HEK293T (cell line): ENCODE measurements at regions not wholly inside any gene's neighbourhood (a gene's known extent, or its start where the extent isn't known, plus 50 kb on each side); places are given as distances from the start of the nearest gene placed in this dataset.

Experiments used
- CTCF ChIA-PET: fragments of 350-600 bp; formaldehyde crosslinking; extraction: SDS; loops from one replicate; lab custom pipeline; 2021; ENCODE audit warnings: antibody characterized with exemption, inconsistent platforms; lab: Yijun Ruan, JAX
- POLR2A ChIA-PET: fragments of 350-600 bp; formaldehyde crosslinking; extraction: SDS; loops from one replicate; lab custom pipeline; 2020; ENCODE audit warnings: antibody characterized with exemption, inconsistent platforms; lab: Yijun Ruan, JAX
- DNase-seq: peaks from one replicate; pipeline ENCODE4 v3.0.0; 2012; ENCODE audit warnings: mixed read lengths; ENCODE audit errors: extremely low spot score
- ARNT ChIP-seq: fragments of 450-650 bp; IDR thresholded peaks from 2 replicates; pipeline ENCODE4 v1.6.1; 2017; ENCODE audit warnings: mild to moderate bottlenecking
- BHLHE40 ChIP-seq: fragments of 450-650 bp; IDR thresholded peaks from 2 replicates; pipeline ENCODE4 v1.6.1; 2016; ENCODE audit warnings: mild to moderate bottlenecking, moderate library complexity, borderline replicate concordance
- CTBP1 ChIP-seq: fragments of 450-650 bp; IDR thresholded peaks from 2 replicates; pipeline ENCODE4 v1.6.1; 2016; ENCODE audit warnings: borderline replicate concordance
- ELF4 ChIP-seq: fragments of 450-650 bp; IDR thresholded peaks from 2 replicates; pipeline ENCODE4 v1.6.1; 2017; ENCODE audit warnings: antibody characterized with exemption
- FOXA1 ChIP-seq: fragments of 450-650 bp; IDR thresholded peaks from 2 replicates; pipeline ENCODE4 v1.6.1; 2016; ENCODE audit warnings: mild to moderate bottlenecking
- FOXK2 ChIP-seq: fragments of 450-650 bp; IDR thresholded peaks from 2 replicates; pipeline ENCODE4 v1.6.1; 2016; ENCODE audit warnings: mild to moderate bottlenecking
- FOXM1 ChIP-seq: fragments of 450-650 bp; IDR thresholded peaks from 2 replicates; pipeline ENCODE4 v1.6.1; 2017; ENCODE audit warnings: mild to moderate bottlenecking, borderline replicate concordance
- HDGF ChIP-seq: fragments of 450-650 bp; IDR thresholded peaks from 2 replicates; pipeline ENCODE4 v1.6.1; 2017; ENCODE audit warnings: antibody characterized with exemption, borderline replicate concordance
- L3MBTL2 ChIP-seq: fragments of 450-650 bp; conservative IDR thresholded peaks from 2 replicates; pipeline ENCODE4 v1.6.1; 2016; ENCODE audit warnings: mild to moderate bottlenecking
- LEF1 ChIP-seq: fragments of 450-650 bp; IDR thresholded peaks from 2 replicates; pipeline ENCODE4 v1.6.1; 2017; ENCODE audit warnings: mild to moderate bottlenecking, borderline replicate concordance
- NFRKB ChIP-seq: fragments of 450-650 bp; IDR thresholded peaks from 2 replicates; pipeline ENCODE4 v1.6.1; 2016; ENCODE audit warnings: mild to moderate bottlenecking, moderate library complexity
- PKNOX1 ChIP-seq: fragments of 450-650 bp; IDR thresholded peaks from 2 replicates; pipeline ENCODE4 v1.6.1; 2016
- SP1 ChIP-seq: fragments of 450-650 bp; IDR thresholded peaks from 2 replicates; pipeline ENCODE4 v1.6.1; 2017
- SUZ12 ChIP-seq: fragments of 450-650 bp; IDR thresholded peaks from 2 replicates; pipeline ENCODE4 v1.6.1; 2016; ENCODE audit warnings: mild to moderate bottlenecking
- TARDBP ChIP-seq: fragments of 450-650 bp; IDR thresholded peaks from 2 replicates; pipeline ENCODE4 v1.6.1; 2016
- ZNF384 ChIP-seq: fragments of 450-650 bp; IDR thresholded peaks from 2 replicates; pipeline ENCODE4 v1.6.1; 2016

- CTCF ChIA-PET, result no interaction called here
- POLR2A ChIA-PET, result no interaction called here
- DNase-seq, result no peak
- TF ChIP-seq CTBP1 (no peak), HDGF (no peak), SUZ12 (no peak), FOXA1 (no peak), LEF1 (no peak), ZNF384 (no peak)
Observed at GRCh38 chr13:47268270-47268669, 371.4 kb upstream of the HTR2A start.

GRCh38 chr13:47258384-47258783 is 361.5 kb upstream of the HTR2A start:
- POLR2A ChIA-PET, result no interaction called here
- no peak for DNase-seq
- no peak for TF ChIP-seq FOXK2
- TF ChIP-seq FOXA1, result no peak
- no peak for TF ChIP-seq SP1
- no peak for TF ChIP-seq ZNF384
- TF ChIP-seq ARNT, result no peak
- no peak for TF ChIP-seq BHLHE40
- TF ChIP-seq L3MBTL2, result no peak
- no peak for TF ChIP-seq FOXM1
- no peak for TF ChIP-seq CTBP1
- no peak for TF ChIP-seq ELF4
- TF ChIP-seq PKNOX1, result no peak
- no peak for TF ChIP-seq TARDBP
- CTCF ChIA-PET, result no interaction called here

GRCh38 chr13:47256618-47257017 is 359.8 kb upstream of the HTR2A start:
- DNase-seq, result no peak
- TF ChIP-seq FOXK2 (no peak), PKNOX1 (no peak), SUZ12 (no peak), LEF1 (no peak), TARDBP (no peak), CTBP1 (no peak), FOXM1 (no peak), NFRKB (no peak), BHLHE40 (no peak), FOXA1 (no peak), HDGF (no peak), ZNF384 (no peak), ELF4 (no peak), L3MBTL2 (no peak)
- CTCF ChIA-PET, result no interaction called here
- POLR2A ChIA-PET, result no interaction called here

GRCh38 chr13:47252627-47253026 is 355.8 kb upstream of the HTR2A start:
- TF ChIP-seq ARNT, result no peak
- ChIA-PET CTCF (no interaction called here), POLR2A (no interaction called here)
- no peak for DNase-seq

GRCh38 chr13:47251771-47252170 is 354.9 kb upstream of the HTR2A start:
- DNase-seq, result no peak
- ChIA-PET CTCF (no interaction called here), POLR2A (no interaction called here)
- TF ChIP-seq LEF1, result no peak
- no peak for TF ChIP-seq L3MBTL2
- no peak for TF ChIP-seq BHLHE40

GRCh38 chr13:47250146-47250545 is 353.3 kb upstream of the HTR2A start:
- TF ChIP-seq PKNOX1 (no peak), ELF4 (no peak)
- ChIA-PET CTCF (no interaction called here), POLR2A (no interaction called here)
- DNase-seq, result no peak

GRCh38 chr13:47249266-47249665 is 352.4 kb upstream of the HTR2A start:
- CTCF ChIA-PET, result no interaction called here
- no peak for TF ChIP-seq ZNF384
- POLR2A ChIA-PET, result no interaction called here
- DNase-seq, result no peak

- no peak for DNase-seq
- POLR2A ChIA-PET, result no interaction called here
- TF ChIP-seq LEF1 (no peak), PKNOX1 (no peak), NFRKB (no peak), FOXK2 (no peak), L3MBTL2 (no peak), ELF4 (no peak), FOXM1 (no peak), SUZ12 (no peak), TARDBP (no peak), FOXA1 (no peak), CTBP1 (no peak), ZNF384 (no peak), ARNT (no peak), HDGF (no peak), SP1 (no peak), BHLHE40 (no peak)
- CTCF ChIA-PET, result no interaction called here
Observed at GRCh38 chr13:47241446-47241845, 344.6 kb upstream of the HTR2A start.
